H9 (cell line): ENCODE measurements at regions not wholly inside any gene's neighbourhood (a gene's known extent, or its start where the extent isn't known, plus 50 kb on each side); places are given as distances from the start of the nearest gene placed in this dataset.

Experiments used
- DNase-seq: peaks from one replicate; pipeline ENCODE4 v3.0.0-alpha.2; 2017
- H2AFZ ChIP-seq: one replicate; pipeline ENCODE4 v1.6.1; 2013; ENCODE audit warnings: mild to moderate bottlenecking, low read length, control low read depth, moderate library complexity
- H2AK5ac ChIP-seq: 2 replicates; pipeline ENCODE4 v1.6.1; 2013; ENCODE audit warnings: low read length, control low read depth, mixed read lengths; ENCODE audit not compliant: insufficient read length
- H2BK120ac ChIP-seq: one replicate; pipeline ENCODE4 v1.6.1; 2013; ENCODE audit warnings: low read depth, mild to moderate bottlenecking, low read length, control low read depth, inconsistent platforms; ENCODE audit not compliant: poor library complexity, severe bottlenecking
- H2BK12ac ChIP-seq: 2 replicates; pipeline ENCODE4 v1.6.1; 2013; ENCODE audit warnings: low read length, control low read depth, mixed read lengths, low read depth; ENCODE audit not compliant: insufficient read length
- H2BK15ac ChIP-seq: 2 replicates; pipeline ENCODE4 v1.6.1; 2013; ENCODE audit warnings: low read depth, low read length, control low read depth
- H2BK20ac ChIP-seq: one replicate; pipeline ENCODE4 v1.6.1; 2013; ENCODE audit warnings: low read depth, mild to moderate bottlenecking, low read length, control low read depth, inconsistent platforms; ENCODE audit not compliant: poor library complexity, severe bottlenecking
- H2BK5ac ChIP-seq: 2 replicates; pipeline ENCODE4 v1.6.1; 2013; ENCODE audit warnings: low read length, control low read depth, mixed read lengths; ENCODE audit not compliant: insufficient read length
- H3K14ac ChIP-seq: 2 replicates; pipeline ENCODE4 v1.6.1; 2013; ENCODE audit warnings: low read length, control low read depth; ENCODE audit not compliant: insufficient read depth
- H3K18ac ChIP-seq: 2 replicates; pipeline ENCODE4 v1.6.1; 2013; ENCODE audit warnings: low read depth, mild to moderate bottlenecking, mixed read lengths, low read length, control low read depth; ENCODE audit not compliant: insufficient read length
- H3K23ac ChIP-seq: 2 replicates; pipeline ENCODE4 v1.6.1; 2013; ENCODE audit warnings: low read length, control low read depth, mixed read lengths, low read depth; ENCODE audit not compliant: insufficient read length
- H3K23me2 ChIP-seq: 2 replicates; pipeline ENCODE4 v1.6.1; 2013; ENCODE audit warnings: low read depth, mild to moderate bottlenecking, mixed read lengths, low read length, control low read depth; ENCODE audit not compliant: insufficient read length, poor library complexity, severe bottlenecking
- H3K27ac ChIP-seq: 2 replicates; pipeline ENCODE4 v1.5.1; 2013; ENCODE audit warnings: low read length, control low read depth, mixed read lengths, low read depth; ENCODE audit not compliant: insufficient read length
- H3K27me3 ChIP-seq: 2 replicates; pipeline ENCODE4 v1.6.1; 2013; ENCODE audit warnings: low read length, control low read depth, inconsistent platforms; ENCODE audit not compliant: insufficient read depth
- H3K4ac ChIP-seq: 2 replicates; pipeline ENCODE4 v1.6.1; 2013; ENCODE audit warnings: low read depth, mild to moderate bottlenecking, control low read depth, inconsistent platforms, low read length, moderate library complexity
- H3K4me1 ChIP-seq: 2 replicates; pipeline ENCODE4 v1.6.1; 2013; ENCODE audit warnings: low read length, control low read depth, inconsistent platforms; ENCODE audit not compliant: insufficient read depth
- H3K4me2 ChIP-seq: 2 replicates; pipeline ENCODE4 v1.6.1; 2013; ENCODE audit warnings: low read length, control low read depth, mixed read lengths; ENCODE audit not compliant: insufficient read length, insufficient read depth
- H3K56ac ChIP-seq: 2 replicates; pipeline ENCODE4 v1.6.1; 2013; ENCODE audit warnings: low read depth, mild to moderate bottlenecking, mixed read lengths, low read length, control low read depth; ENCODE audit not compliant: insufficient read length
- H3K79me1 ChIP-seq: 2 replicates; pipeline ENCODE4 v1.6.1; 2013; ENCODE audit warnings: low read depth, mild to moderate bottlenecking, moderate library complexity, low read length, control low read depth, inconsistent platforms; ENCODE audit not compliant: insufficient read depth, poor library complexity, severe bottlenecking
- H3K79me2 ChIP-seq: 2 replicates; pipeline ENCODE4 v1.6.1; 2013; ENCODE audit warnings: low read length, control low read depth, inconsistent platforms; ENCODE audit not compliant: insufficient read depth
- H3K9ac ChIP-seq: 2 replicates; pipeline ENCODE4 v1.6.1; 2013; ENCODE audit warnings: low read length, control low read depth, mixed read lengths; ENCODE audit not compliant: insufficient read length; ENCODE audit errors: extremely low read depth
- H3K9me3 ChIP-seq: one replicate; pipeline ENCODE4 v1.6.1; 2013; ENCODE audit warnings: low read depth, low read length, inconsistent platforms; ENCODE audit not compliant: control insufficient read depth
- H3T11ph ChIP-seq: one replicate; pipeline ENCODE4 v1.6.1; 2013; ENCODE audit warnings: mild to moderate bottlenecking, low read length, control low read depth, inconsistent platforms
- H4K20me1 ChIP-seq: one replicate; pipeline ENCODE4 v1.6.1; 2013; ENCODE audit not compliant: control insufficient read depth, insufficient read length, insufficient read depth
- H4K5ac ChIP-seq: 2 replicates; pipeline ENCODE4 v1.6.1; 2013; ENCODE audit warnings: low read depth, mild to moderate bottlenecking, mixed read lengths, low read length, control low read depth; ENCODE audit not compliant: insufficient read length
- H4K8ac ChIP-seq: replicated peaks from 2 replicates; pipeline ENCODE4 v1.6.1; 2013; ENCODE audit warnings: low read length, control low read depth, mixed read lengths, low read depth; ENCODE audit not compliant: insufficient read length
- H4K91ac ChIP-seq: 2 replicates; pipeline ENCODE4 v1.6.1; 2013; ENCODE audit warnings: low read depth, mild to moderate bottlenecking, moderate library complexity, mixed read lengths, low read length, control low read depth; ENCODE audit not compliant: insufficient read length
- H3K27ac Mint-ChIP-seq, 3 experiments: 2 replicates in 2 of 3; 3 replicates in 1 of 3; pipeline ENCODE4 v1.8.0; 2020 to 2021; ENCODE audit warnings: mixed read lengths in 3 of 3, mild to moderate bottlenecking in 1 of 3, moderate library complexity in 1 of 3
- H3K27me3 Mint-ChIP-seq: 2 replicates; pipeline ENCODE4 v1.8.0; 2021; ENCODE audit warnings: low read depth, mild to moderate bottlenecking, moderate library complexity, mixed read lengths
- H3K36me3 Mint-ChIP-seq, 3 experiments: 2 replicates in 2 of 3; 3 replicates in 1 of 3; pipeline ENCODE4 v1.8.0; 2020 to 2021; ENCODE audit warnings: low read depth in 3 of 3, mixed read lengths in 3 of 3; ENCODE audit not compliant: insufficient read depth in 1 of 3
- H3K4me1 Mint-ChIP-seq, 2 experiments: 2 replicates each; pipeline ENCODE4 v1.8.0; 2020; ENCODE audit warnings: mixed read lengths in 2 of 2
- H3K4me3 Mint-ChIP-seq, 2 experiments: 2 replicates in 1 of 2; 3 replicates in 1 of 2; pipeline ENCODE4 v1.8.0; 2020 to 2021; ENCODE audit warnings: mild to moderate bottlenecking in 2 of 2, mixed read lengths in 2 of 2, moderate library complexity in 1 of 2
- H3K9me3 Mint-ChIP-seq, 2 experiments: 2 replicates in 1 of 2; 3 replicates in 1 of 2; pipeline ENCODE4 v1.8.0; 2020; ENCODE audit warnings: mild to moderate bottlenecking in 2 of 2, mixed read lengths in 2 of 2, moderate library complexity in 1 of 2
- TF ChIP-seq, protein P1 (sequence below): fragments of 200-600 bp; sonication (generic); conservative IDR thresholded peaks from 3 replicates; pipeline ENCODE4 v1.8.0; 2021; ENCODE audit warnings: antibody characterized with exemption, mild to moderate bottlenecking

DNA sequence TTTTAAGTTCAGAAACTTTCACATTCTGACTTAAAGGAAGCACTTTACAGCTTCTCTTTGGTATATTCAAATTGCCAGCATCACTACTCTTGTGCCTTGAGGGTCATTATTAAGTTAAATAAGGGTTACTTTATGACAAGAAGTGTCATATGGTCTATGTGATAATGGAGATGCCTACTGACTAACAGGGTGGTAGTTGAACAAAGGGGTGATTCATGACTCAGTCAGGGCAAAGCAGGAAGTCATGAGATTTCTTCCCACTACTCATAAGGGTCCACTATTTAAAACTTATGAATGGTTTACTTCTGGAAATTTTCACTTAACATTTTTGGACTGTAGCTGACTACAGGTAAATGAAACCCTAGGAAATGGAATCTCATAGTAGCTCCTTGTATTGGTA lies 938.3 kb upstream of the PTPRD start:
- no peak overlapping the region for H3K4ac ChIP-seq
- H4K5ac ChIP-seq, result no peak overlapping the region
- Mint-ChIP-seq H3K9me3 (no peaks in the 10 kb centered on the region), H3K4me3 (no peak overlapping the region), H3K36me3 (no peaks in the 10 kb centered on the region), H3K27ac (no peak overlapping the region), H3K27me3 (no peaks in the 10 kb centered on the region), H3K4me1 (peaks cover 5% of the 10 kb centered on the region in 2 experiments; a peak in 3 of 4 replicates)
- no peak overlapping the region for H2BK20ac ChIP-seq
- H3K14ac ChIP-seq, result no peak overlapping the region
- TF ChIP-seq, protein P1, sequence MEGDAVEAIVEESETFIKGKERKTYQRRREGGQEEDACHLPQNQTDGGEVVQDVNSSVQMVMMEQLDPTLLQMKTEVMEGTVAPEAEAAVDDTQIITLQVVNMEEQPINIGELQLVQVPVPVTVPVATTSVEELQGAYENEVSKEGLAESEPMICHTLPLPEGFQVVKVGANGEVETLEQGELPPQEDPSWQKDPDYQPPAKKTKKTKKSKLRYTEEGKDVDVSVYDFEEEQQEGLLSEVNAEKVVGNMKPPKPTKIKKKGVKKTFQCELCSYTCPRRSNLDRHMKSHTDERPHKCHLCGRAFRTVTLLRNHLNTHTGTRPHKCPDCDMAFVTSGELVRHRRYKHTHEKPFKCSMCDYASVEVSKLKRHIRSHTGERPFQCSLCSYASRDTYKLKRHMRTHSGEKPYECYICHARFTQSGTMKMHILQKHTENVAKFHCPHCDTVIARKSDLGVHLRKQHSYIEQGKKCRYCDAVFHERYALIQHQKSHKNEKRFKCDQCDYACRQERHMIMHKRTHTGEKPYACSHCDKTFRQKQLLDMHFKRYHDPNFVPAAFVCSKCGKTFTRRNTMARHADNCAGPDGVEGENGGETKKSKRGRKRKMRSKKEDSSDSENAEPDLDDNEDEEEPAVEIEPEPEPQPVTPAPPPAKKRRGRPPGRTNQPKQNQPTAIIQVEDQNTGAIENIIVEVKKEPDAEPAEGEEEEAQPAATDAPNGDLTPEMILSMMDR, result no peak
- no peak overlapping the region for H3K9ac ChIP-seq
- no peaks in the 10 kb centered on the region for H3K79me1 ChIP-seq
- no peak overlapping the region for H2BK120ac ChIP-seq
- no peaks in the 10 kb centered on the region for H3K9me3 ChIP-seq
- H4K8ac ChIP-seq, result no peak overlapping the region
- H3K4me2 ChIP-seq, result no peak overlapping the region
- no peaks in the 10 kb centered on the region for H4K20me1 ChIP-seq
- H3K23me2 ChIP-seq, result no peaks in the 10 kb centered on the region
- H3K27me3 ChIP-seq, result no peaks in the 10 kb centered on the region
- no peak overlapping the region for H3K27ac ChIP-seq
- H2BK15ac ChIP-seq, result no peak overlapping the region
- H2AK5ac ChIP-seq, result no peak overlapping the region
- H3K18ac ChIP-seq, result no peak overlapping the region
- no peak overlapping the region for H2BK5ac ChIP-seq
- no peaks in the 10 kb centered on the region for H3K79me2 ChIP-seq
- no peak overlapping the region for H2BK12ac ChIP-seq
- no peaks in the 10 kb centered on the region for H3K4me1 ChIP-seq
- DNase-seq, result no peak
- no peak overlapping the region for H2AFZ ChIP-seq
- H3K23ac ChIP-seq, result no peak overlapping the region
- H4K91ac ChIP-seq, result no peak overlapping the region
- no peak overlapping the region for H3T11ph ChIP-seq
- no peak overlapping the region for H3K56ac ChIP-seq
